Occipital lobe (tissue), 1 donor: ENCODE measurements at regions not wholly inside any gene's neighbourhood (a gene's known extent, or its start where the extent isn't known, plus 50 kb on each side); places are given as distances from the start of the nearest gene placed in this dataset.
A peak's percentile ranks its signal among the peaks of the same experiment; 100 is the strongest.

ENCODE experiments used
- DNase-seq: peaks from one replicate; lab custom pipeline; 2025; lab: John Stamatoyannopoulos, UW

- no peak for DNase-seq
These were observed 337.7 kb upstream of the MYT1L start for GRCh38 chr2:2668681-2669265.

GRCh38 chr2:2667690-2668089, 336.6 kb upstream of the MYT1L start:
- DNase-seq, result no peak

- no peak for DNase-seq
These were observed 334.7 kb upstream of the MYT1L start for GRCh38 chr2:2665834-2666133.

GRCh38 chr2:2664989-2665833, 334.1 kb upstream of the MYT1L start:
- no peak for DNase-seq

- no peak for DNase-seq
These were observed 332.4 kb upstream of the MYT1L start for GRCh38 chr2:2663401-2664036.

GRCh38 chr2:2662847-2663356, 331.8 kb upstream of the MYT1L start:
- no peak for DNase-seq

GRCh38 chr2:2662037-2662846, 331.2 kb upstream of the MYT1L start:
- DNase-seq, result no peak

GRCh38 chr2:2660789-2661355, 329.8 kb upstream of the MYT1L start:
- no peak for DNase-seq

GRCh38 chr2:2657121-2657962, 326.3 kb upstream of the MYT1L start:
- DNase-seq, result no peak

- peak; percentile 44 for DNase-seq
These were observed 325.3 kb upstream of the MYT1L start for GRCh38 chr2:2656115-2657011.

- DNase-seq, result no peak
These were observed 324.5 kb upstream of the MYT1L start for GRCh38 chr2:2655453-2656114.

GRCh38 chr2:2653231-2653630, 322.2 kb upstream of the MYT1L start:
- DNase-seq, result no peak

- no peak for DNase-seq
These were observed 319.7 kb upstream of the MYT1L start for GRCh38 chr2:2650608-2651375.

GRCh38 chr2:2649109-2650072, 318.3 kb upstream of the MYT1L start:
- DNase-seq, result no peak

- no peak for DNase-seq
These were observed 317.0 kb upstream of the MYT1L start for GRCh38 chr2:2648094-2648493.

- DNase-seq, result no peak
These were observed 316.1 kb upstream of the MYT1L start for GRCh38 chr2:2647141-2647541.
